Gastrocnemius medialis (tissue), 4 donors: ENCODE measurements at regions not wholly inside any gene's neighbourhood (a gene's known extent, or its start where the extent isn't known, plus 50 kb on each side); places are given as distances from the start of the nearest gene placed in this dataset.

Experiments used
- POLR2A ChIP-seq, 2 donors: fragments of 450-650 bp; IDR thresholded peaks; one replicate each; pipeline ENCODE4 v1.6.1; 2017; ENCODE audit warnings: antibody characterized with exemption in 2 of 2, mild to moderate bottlenecking in 2 of 2, moderate library complexity in 2 of 2
- TF ChIP-seq, protein P1 (sequence below), 5 experiments: fragments of 450-650 bp in 3 of 5; fragments of 200-600 bp in 2 of 5; sonication (generic) in 2 of 5; IDR thresholded peaks in 4 of 5; conservative IDR thresholded peaks in 1 of 5; 1 replicate in 4 of 5; 2 replicates in 1 of 5; pipeline ENCODE4 v1.5.1; 2016 to 2019; ENCODE audit warnings: antibody characterized with exemption in 5 of 5, mild to moderate bottlenecking in 3 of 5, moderate library complexity in 3 of 5

DNA sequence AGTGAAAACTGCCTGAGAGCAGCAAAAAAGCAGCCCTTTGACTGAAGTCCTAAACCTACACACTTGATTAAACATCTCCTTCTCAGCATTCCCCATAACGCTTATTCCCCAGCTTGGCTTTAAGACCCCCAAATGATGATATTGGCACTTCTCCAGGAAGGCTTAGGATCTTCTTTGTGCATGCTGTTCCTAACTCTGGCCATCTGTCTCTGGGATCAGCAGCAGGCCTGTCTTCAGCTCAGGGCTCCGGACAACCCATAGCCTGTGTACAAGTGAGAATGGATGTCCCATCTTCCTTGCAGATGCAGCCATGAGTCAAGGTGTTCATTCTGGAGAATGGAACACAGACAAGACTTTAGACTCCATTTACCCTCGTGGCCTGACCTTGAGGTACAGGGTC is 81.6 kb upstream of the TMEM17 start:
- TF ChIP-seq, protein P1, sequence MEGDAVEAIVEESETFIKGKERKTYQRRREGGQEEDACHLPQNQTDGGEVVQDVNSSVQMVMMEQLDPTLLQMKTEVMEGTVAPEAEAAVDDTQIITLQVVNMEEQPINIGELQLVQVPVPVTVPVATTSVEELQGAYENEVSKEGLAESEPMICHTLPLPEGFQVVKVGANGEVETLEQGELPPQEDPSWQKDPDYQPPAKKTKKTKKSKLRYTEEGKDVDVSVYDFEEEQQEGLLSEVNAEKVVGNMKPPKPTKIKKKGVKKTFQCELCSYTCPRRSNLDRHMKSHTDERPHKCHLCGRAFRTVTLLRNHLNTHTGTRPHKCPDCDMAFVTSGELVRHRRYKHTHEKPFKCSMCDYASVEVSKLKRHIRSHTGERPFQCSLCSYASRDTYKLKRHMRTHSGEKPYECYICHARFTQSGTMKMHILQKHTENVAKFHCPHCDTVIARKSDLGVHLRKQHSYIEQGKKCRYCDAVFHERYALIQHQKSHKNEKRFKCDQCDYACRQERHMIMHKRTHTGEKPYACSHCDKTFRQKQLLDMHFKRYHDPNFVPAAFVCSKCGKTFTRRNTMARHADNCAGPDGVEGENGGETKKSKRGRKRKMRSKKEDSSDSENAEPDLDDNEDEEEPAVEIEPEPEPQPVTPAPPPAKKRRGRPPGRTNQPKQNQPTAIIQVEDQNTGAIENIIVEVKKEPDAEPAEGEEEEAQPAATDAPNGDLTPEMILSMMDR (IDR thresholded peaks at IDR 0.05 in 4 of 5, conservative IDR thresholded peaks at IDR 0.05 in 1 of 5), result no peak
- no peak for TF ChIP-seq POLR2A (IDR thresholded peaks at IDR 0.05)
